HG03457 (cell line): ENCODE measurements at regions not wholly inside any gene's neighbourhood (a gene's known extent, or its start where the extent isn't known, plus 50 kb on each side); places are given as distances from the start of the nearest gene placed in this dataset.
"Not testable (repeated sequence)": the region's sequence is repeated elsewhere in the genome, so short reads cannot be mapped to it uniquely, and the experiment has no call there.

Experiments used
- ATAC-seq: cut with Tn5 transposase; IDR thresholded peaks from one replicate; pipeline ENCODE4 v1.9.1; 2021; ENCODE audit warnings: moderate number of reproducible peaks; ENCODE audit not compliant: unreplicated experiment

- ATAC-seq, result no peak
Measured at GRCh38 chr2:187002242-187002641, 153.3 kb upstream of the ZSWIM2 start.

- ATAC-seq, result no peak
Measured at GRCh38 chr2:187001248-187001647, 152.3 kb upstream of the ZSWIM2 start.

- no peak for ATAC-seq
Measured at GRCh38 chr2:186995092-186995491, 146.1 kb upstream of the ZSWIM2 start.

- ATAC-seq, result no peak
Measured at GRCh38 chr2:186992597-186992996, 143.6 kb upstream of the ZSWIM2 start.

GRCh38 chr2:186991766-186992417 is 142.9 kb upstream of the ZSWIM2 start:
- ATAC-seq, result no peak

GRCh38 chr2:186984966-186985365 is 136.0 kb upstream of the ZSWIM2 start:
- no peak for ATAC-seq

- no peak for ATAC-seq
Measured at GRCh38 chr2:186984481-186984880, 135.5 kb upstream of the ZSWIM2 start.

GRCh38 chr2:186980787-186981550 is 132.0 kb upstream of the ZSWIM2 start:
- no peak for ATAC-seq

GRCh38 chr2:186980117-186980442 is 131.1 kb upstream of the ZSWIM2 start:
- no peak for ATAC-seq

GRCh38 chr2:186979439-186980116 is 130.6 kb upstream of the ZSWIM2 start:
- ATAC-seq, result no peak

- no peak for ATAC-seq
Measured at GRCh38 chr2:186977433-186978045, 128.6 kb upstream of the ZSWIM2 start.

GRCh38 chr2:186976329-186976728 is 127.4 kb upstream of the ZSWIM2 start:
- no peak for ATAC-seq

GRCh38 chr2:186972281-186972970 is 123.5 kb upstream of the ZSWIM2 start:
- no peak for ATAC-seq

- ATAC-seq, result no peak
Measured at GRCh38 chr2:186968277-186968676, 119.3 kb upstream of the ZSWIM2 start.

GRCh38 chr2:186966015-186966414 is 117.0 kb upstream of the ZSWIM2 start:
- ATAC-seq, result no peak

- ATAC-seq, result no peak
Measured at GRCh38 chr2:186962085-186962747, 113.2 kb upstream of the ZSWIM2 start.

GRCh38 chr2:186960241-186960640 is 111.3 kb upstream of the ZSWIM2 start:
- ATAC-seq, result not testable (repeated sequence)

- no peak for ATAC-seq
Measured at GRCh38 chr2:186959486-186959885, 110.5 kb upstream of the ZSWIM2 start.

- ATAC-seq, result no peak
Measured at GRCh38 chr2:186950694-186951093, 101.7 kb upstream of the ZSWIM2 start.

GRCh38 chr2:186949726-186950256 is 100.8 kb upstream of the ZSWIM2 start:
- ATAC-seq, result no peak
